GM12891 (cell line): ENCODE measurements at regions not wholly inside any gene's neighbourhood (a gene's known extent, or its start where the extent isn't known, plus 50 kb on each side); places are given as distances from the start of the nearest gene placed in this dataset.

Experiments used
- POLR2A ChIP-seq: IDR thresholded peaks from 2 replicates; pipeline ENCODE4 v1.6.1; 2011; ENCODE audit warnings: low read depth, low read length, control low read depth
- POLR2AphosphoS5 ChIP-seq: IDR thresholded peaks from 2 replicates; pipeline ENCODE4 v1.6.1; 2011; ENCODE audit warnings: low read depth, low read length, control low read depth

DNA sequence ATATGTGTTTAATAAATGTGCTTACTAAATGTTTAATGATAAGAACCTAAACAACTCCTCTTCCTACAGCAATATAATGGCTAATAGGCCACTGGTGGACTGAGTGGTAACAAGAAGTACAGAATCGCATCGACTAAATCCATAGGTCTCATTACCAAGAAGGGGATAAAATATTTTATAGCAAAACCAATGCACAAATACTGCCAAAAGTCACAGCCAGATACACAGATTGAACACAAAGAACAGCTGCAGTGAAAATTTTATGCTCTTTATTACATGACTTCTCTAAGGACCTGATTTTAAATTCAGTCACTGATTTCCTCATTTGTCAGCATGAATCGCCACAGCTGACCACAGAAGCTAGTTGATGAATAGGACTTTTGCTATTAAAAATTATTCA lies 285.4 kb downstream of the DHX15 start:
- TF ChIP-seq POLR2A (no peak), POLR2AphosphoS5 (no peak)
